Epithelial cell of esophagus (primary cell): ENCODE measurements at regions not wholly inside any gene's neighbourhood (a gene's known extent, or its start where the extent isn't known, plus 50 kb on each side); places are given as distances from the start of the nearest gene placed in this dataset.

Experiments
- DNase-seq: peaks from one replicate; pipeline ENCODE4 v3.0.0; 2010; ENCODE audit warnings: low read depth
- H3K4me3 ChIP-seq: 2 replicates; pipeline ENCODE4 v1.5.1; 2011; ENCODE audit warnings: mild to moderate bottlenecking, low read length, control low read depth
- CTCF ChIP-seq: IDR thresholded peaks from 2 replicates; pipeline ENCODE4 v1.5.1; 2011; ENCODE audit warnings: low read depth, mild to moderate bottlenecking, low read length, control low read depth, inconsistent platforms; ENCODE audit not compliant: insufficient read depth; ENCODE audit errors: missing control alignments

GRCh38 chr5:58016358-58016757 lies 443.5 kb downstream of the PLK2 start:
- no peak for TF ChIP-seq CTCF
- no peak overlapping the region for H3K4me3 ChIP-seq
- DNase-seq, result peak; percentile 87

- no peak overlapping the region for H3K4me3 ChIP-seq
- no peak for TF ChIP-seq CTCF
- no peak for DNase-seq
Observed at GRCh38 chr5:58015175-58015574, 444.7 kb downstream of the PLK2 start.

DNA sequence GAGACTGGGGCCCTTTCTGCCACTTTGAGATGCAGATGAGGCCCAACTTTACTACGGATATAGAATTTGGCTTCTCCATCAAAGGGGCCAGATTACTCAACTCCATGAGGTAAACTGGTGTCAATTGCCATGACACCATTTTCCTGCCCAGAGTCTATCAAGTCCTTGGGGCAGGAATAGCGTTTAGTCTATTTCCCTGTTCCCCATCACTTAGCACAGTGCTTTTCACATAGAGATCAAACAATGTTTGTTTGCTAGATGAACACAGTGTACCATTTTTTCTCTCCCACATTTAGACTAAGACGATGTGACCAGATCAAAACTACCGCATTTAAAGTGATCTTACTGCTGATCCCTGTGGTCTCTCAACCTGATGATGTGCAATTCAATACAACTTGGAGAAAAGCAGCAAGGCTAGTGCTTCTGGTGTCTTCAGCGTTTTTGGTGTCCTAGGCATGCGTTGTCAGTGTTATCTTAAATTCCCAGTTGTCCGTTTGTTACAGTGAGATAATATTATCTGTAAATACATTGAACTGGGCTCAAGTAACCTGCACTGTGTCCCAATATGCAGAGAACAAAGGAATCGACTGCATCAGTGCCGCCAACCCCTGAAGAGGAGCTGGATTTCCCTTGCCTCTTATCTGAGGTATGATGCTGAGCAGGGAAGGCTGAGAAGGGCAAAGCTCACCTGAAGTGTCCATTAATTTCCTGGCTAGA lies 446.2 kb downstream of the PLK2 start:
- DNase-seq, result no peak
- H3K4me3 ChIP-seq, result no peak overlapping the region
- no peak for TF ChIP-seq CTCF

DNA sequence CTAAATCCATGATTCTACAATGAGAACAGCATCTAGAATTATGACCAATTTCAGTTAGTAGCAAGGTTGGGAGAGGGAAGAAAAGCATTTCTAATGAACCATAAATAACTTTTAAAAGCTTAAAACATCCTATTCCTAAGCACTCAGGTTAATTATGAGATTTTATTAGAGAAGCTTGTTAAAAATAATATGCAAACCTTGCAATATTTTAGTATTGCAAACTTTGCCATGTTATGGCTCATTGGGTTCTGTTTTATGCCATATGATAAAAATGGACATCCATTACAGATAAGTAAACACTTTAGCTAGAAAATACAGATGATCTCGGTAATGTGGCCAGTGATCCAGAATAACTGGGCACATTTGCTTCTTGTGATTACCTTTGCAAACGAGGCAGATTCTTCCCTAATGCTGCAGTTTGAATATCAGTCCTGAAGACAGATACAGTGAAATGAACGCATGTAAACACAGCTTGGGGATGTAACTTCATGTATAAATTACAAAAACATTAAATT lies 447.0 kb downstream of the PLK2 start:
- H3K4me3 ChIP-seq, result no peak overlapping the region
- TF ChIP-seq CTCF, result no peak
- DNase-seq, result no peak

DNA sequence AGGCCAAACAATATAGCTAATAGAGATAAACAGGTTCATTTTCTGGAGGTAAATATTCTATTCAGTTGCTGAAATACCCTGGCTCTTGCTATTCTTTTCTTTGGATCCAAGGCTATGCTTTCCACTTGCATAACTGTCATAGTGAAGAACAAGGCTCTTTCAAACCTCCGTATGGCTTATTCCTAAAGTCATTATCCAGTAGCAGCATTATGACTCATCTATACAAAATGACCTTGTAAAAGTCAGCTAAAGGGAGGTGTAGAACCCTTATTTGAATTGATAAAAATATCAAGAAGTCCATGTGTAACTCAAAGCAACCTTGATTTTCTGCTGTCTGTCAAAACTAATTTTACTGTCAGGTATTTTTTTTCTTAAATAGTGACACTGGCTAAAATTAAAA lies 447.8 kb downstream of the PLK2 start:
- no peak for DNase-seq
- TF ChIP-seq CTCF, result no peak
- no peak overlapping the region for H3K4me3 ChIP-seq

- no peak for DNase-seq
- H3K4me3 ChIP-seq, result no peak overlapping the region
- TF ChIP-seq CTCF, result no peak
Observed at GRCh38 chr5:58011301-58011700, 448.6 kb downstream of the PLK2 start.

DNA sequence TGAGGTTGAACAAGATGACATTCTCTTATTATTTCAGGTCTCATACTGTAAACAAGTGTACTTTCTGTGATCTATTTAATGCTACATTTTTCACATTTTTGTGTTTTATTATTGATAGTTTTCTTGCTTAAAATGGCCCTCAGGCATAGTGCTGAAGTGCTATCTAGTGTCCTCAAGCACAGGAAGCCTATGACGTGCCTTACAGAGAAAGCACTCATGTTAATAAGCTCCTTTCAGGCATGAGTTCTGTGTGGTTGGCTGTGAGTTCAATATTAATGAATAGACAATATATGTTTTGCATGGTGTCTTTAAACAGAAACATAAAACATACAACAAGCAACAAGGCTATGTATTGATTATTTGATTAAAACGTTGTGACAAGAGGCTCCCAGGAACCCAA lies 450.1 kb downstream of the PLK2 start:
- DNase-seq, result no peak
- no peak overlapping the region for H3K4me3 ChIP-seq
- TF ChIP-seq CTCF, result no peak
